Glomerular endothelial cell (primary cell): ENCODE measurements at regions not wholly inside any gene's neighbourhood (a gene's known extent, or its start where the extent isn't known, plus 50 kb on each side); places are given as distances from the start of the nearest gene placed in this dataset.
"Not testable (repeated sequence)": the region's sequence is repeated elsewhere in the genome, so short reads cannot be mapped to it uniquely, and the experiment has no call there.

Source experiments
- DNase-seq: peaks from one replicate; pipeline ENCODE4 v3.0.0-alpha.2; 2011; ENCODE audit warnings: low read depth, low spot score; ENCODE audit errors: extremely low read depth

- DNase-seq: no peak
Measured at GRCh38 chr9:29616844-29617243, 2043.6 kb upstream of the C9orf72 start.

DNA sequence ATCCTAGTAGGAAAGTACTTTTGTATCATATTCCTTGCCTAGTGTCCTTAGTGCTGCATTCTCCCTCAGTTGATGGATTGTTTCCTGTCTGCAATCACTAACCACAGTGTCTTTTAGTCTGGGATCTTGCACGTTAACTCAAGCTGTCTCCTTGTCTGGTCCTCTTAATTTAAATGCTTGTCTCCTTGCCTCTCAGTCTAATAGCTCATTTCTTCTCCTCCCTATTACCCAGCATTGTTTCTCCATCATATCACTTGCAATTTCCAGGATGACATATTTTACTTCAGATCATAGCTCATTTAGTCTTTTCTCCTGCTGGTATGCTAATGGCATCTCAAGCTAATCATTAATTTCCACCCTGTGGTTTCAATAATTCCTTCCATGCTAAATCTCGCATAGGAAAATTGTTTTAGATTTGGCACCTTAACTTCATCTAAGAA, 2052.0 kb upstream of the C9orf72 start:
- DNase-seq: no peak

- DNase-seq: no peak
Measured at GRCh38 chr9:29625931-29626330, 2052.7 kb upstream of the C9orf72 start.

GRCh38 chr9:29628856-29629255, 2055.6 kb upstream of the C9orf72 start:
- not testable (repeated sequence) for DNase-seq

DNA sequence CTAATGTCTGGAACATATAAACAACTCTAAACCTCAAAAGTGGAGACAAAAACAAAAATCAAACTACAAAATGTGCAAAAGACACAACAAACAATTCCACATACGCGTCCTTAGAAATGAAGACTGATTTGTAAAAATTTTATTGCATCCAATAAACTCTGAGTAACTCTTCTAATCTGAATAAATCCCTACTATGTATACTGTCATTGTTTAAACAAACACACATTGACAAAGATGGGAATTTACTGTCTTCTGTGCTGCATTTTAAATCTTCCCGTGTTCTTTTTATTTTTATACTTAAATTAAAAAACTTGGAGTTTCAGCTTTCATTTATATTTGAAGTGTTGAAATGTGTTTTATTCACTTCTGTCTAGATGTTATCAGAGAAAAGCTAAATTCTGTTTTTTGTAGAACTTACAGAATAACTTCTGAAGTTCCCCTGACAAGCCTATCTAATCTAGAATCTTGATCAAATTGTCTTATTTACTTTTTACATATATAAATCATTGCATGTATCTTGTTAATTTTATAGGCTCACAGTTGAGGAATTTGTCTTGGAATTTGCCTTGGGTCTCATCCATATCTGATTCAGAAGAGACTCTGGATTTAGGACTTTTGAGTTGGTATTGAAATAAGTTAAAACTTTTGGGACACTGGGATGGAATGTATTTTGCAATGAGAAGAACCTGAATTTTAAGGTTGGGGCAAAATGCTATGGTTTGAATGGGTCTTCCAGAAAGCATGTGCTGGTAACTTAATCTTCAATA, 2064.4 kb upstream of the C9orf72 start:
- DNase-seq: no peak

DNA sequence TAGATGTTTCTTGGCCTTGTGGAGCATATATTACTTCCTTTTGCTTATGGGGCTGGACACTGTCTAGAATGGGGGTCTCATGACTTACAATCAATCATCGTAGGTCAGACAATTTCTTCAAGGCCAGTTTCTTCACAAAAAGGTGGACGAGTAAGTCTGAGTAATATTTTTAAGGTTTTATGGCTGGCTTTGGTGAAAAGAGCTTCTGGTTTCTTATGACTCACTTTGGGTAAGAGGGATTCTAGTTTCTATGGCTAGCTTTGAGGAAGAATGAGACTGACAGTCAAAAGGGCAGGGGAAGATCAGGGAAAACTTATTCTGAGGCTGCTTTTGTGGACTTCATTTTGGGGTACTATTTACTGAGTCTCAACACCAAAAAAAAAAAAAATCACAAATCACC, 2067.2 kb upstream of the C9orf72 start:
- DNase-seq: no peak

GRCh38 chr9:29644514-29644913, 2071.2 kb upstream of the C9orf72 start:
- no peak for DNase-seq

DNA sequence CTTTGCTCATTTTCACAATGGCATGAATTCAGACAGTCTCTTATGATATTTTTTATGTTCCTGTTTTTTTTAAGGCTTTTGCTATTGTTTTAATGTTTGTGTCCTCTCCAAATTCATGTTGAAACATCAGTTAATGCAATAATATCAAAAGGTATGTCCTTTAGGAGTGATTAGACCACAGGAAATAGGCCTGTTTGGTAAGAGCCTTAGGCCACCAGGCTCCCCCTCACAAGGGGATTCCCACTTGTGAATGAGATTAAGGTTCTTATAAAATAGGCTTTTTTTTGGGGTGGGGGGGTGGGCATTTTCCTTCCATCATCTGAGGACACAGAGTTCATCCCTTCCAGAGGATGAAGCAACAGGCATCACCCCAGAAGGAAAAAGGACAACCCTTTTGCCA, 2074.2 kb upstream of the C9orf72 start:
- no peak for DNase-seq

- no peak for DNase-seq
Measured at GRCh38 chr9:29648132-29648531, 2074.9 kb upstream of the C9orf72 start.

GRCh38 chr9:29648601-29649000, 2075.3 kb upstream of the C9orf72 start:
- no peak for DNase-seq

DNA sequence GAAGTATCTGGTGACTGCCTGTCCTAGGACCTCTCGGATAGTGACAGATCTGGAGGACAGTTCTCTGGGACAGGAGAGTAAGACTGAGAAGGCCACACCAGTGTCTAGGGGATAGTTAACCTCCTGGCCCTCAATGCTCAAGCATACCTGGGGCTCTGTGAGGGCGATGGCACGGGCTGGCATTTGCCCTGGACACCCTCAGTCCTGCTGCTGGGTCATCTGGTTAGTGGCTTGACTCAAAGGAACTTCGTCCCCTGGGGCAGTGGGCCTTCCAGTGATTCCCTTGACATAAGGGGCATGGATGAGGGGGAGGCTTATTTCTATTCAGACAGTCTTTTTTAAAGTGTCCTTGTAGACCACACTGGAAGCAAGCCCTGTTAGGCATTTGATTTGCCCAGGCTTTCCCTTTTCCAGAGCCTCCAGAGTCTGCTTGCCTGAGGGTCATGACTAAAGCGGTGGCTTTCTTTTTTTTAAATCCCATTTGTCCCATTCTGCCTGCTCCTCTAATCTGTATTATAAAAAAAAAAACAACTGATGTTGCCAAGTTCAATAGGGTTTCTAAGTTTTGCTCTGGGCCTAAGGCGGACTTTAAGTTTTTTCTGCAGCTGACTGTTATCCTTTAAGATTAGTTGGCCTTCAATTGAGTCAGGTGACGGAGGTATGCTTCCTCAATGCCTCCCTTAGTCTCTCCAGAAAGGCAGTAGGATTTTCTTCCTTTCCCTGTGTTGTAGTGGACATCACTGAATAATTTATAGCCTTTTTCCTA, 2083.5 kb upstream of the C9orf72 start:
- no peak for DNase-seq

DNA sequence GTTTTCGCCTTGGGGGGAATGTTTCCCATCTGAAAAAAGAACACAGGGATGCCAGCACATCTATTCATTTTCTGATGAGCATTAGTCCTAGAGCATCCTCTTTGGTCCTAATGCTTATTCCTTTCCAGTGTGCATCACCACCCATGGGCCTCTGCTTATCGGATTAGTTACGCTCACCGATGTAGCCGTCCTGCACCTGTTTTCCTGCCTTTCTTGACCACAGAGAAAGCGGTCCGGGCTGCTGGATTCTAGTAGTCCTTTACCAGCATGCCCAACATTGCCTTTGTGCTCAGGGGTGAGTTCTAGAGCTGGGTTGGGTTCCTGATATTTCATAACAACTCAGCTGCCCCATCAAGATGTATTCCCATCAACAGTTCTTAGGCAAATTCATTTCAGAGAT, 2084.5 kb upstream of the C9orf72 start:
- no peak for DNase-seq

DNA sequence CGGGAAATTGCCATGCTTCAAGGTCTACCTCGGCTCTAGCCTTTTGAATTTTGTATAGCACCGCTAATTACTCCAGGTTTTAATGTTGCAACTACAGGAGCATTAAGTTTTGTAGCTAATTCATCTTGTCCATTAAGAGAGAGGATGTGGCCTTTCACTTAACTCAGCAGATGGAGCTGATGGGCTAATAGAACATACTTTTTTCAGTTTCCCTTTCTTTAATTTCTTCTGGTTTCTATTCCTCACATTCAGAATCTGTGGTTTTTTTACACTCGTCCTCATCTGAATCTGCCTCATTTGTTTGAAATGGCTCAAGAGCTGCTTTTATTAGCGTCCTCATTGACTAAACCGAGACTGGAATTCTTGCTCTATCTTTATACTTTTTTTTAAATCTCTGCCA, 2085.7 kb upstream of the C9orf72 start:
- DNase-seq: no peak

- DNase-seq: no peak
Measured at GRCh38 chr9:29659736-29660135, 2086.5 kb upstream of the C9orf72 start.

DNA sequence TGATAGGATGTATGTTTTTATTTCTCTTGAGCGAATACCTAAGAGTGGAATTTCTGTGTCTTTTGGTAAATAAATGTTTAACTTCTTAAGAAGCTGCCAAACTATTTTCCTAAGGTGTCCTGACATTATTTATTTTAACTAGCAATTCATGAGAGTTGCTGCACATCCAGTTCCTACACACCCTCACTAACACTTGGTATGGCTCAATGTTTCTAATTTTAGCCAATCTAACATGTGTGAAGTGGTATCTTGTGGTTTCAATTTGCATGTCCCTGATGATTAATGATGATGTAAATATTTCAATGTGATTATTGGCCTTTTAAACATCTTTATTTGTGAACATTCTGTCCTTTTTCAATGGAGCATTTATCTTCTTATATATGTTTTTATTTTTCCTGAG, 2095.5 kb upstream of the C9orf72 start:
- DNase-seq: no peak

DNA sequence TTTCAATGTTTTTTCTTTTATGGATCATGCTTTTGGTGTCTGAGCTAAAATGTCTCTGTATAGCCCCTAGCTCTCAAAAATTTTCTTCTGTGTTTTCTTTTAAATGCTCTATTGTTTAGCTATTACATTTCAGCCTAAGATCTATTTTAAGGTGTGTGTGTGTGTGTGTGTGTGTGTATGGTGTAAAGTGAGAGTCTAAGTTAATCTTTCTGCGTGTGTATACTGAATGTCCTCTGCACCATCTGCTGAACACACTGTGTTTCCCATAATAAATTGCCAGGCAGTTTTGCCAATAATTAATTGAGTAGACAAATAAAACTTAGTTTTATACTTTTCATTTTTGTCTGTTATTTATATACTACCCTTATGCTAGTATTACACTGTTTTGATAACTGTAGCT, 2096.3 kb upstream of the C9orf72 start:
- no peak for DNase-seq

- no peak for DNase-seq
Measured at GRCh38 chr9:29685531-29685930, 2112.2 kb upstream of the C9orf72 start.

DNA sequence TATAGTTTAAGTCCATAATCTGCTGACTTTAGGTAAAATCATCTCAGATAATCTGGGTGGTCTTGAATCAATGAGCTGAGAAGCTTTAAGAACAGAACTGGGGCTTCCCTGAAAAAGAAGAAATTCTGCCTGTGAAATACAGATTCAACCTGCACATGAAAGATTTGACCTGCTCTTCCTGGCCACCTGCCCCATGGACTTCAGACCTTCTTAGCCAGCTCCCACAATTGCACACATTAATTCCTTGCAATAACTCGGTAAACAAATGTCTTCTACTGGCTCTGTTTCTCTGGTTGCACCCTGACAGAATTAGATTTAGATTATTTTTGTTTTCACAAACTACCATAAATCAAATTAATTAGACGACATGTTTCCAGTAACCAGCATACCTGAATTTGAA, 2117.9 kb upstream of the C9orf72 start:
- DNase-seq: no peak

GRCh38 chr9:29691758-29692407, 2118.6 kb upstream of the C9orf72 start:
- no peak for DNase-seq

- DNase-seq: no peak
Measured at GRCh38 chr9:29697011-29697410, 2123.7 kb upstream of the C9orf72 start.

GRCh38 chr9:29701559-29701958, 2128.3 kb upstream of the C9orf72 start:
- DNase-seq: no peak

DNA sequence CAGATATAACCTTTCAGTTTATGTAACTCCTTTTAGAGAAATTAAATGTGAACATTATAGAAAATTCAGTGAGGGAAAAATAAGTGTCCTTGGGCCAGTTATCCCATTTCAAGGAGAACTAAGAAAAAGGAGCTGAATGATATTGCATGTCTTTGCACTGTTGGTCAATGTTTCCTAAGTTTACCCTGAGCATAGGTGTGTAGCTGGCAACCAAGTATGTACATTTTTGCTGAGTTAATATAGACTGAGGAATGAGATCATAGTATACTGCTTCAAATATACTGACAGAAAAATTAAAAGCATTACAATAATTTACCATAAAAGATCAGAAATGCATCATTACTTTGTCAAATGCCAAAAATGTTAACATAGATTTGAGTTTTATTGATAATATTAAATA, 2128.7 kb upstream of the C9orf72 start:
- DNase-seq: no peak
